Endothelial cell of umbilical vein (primary cell): ENCODE measurements at regions not wholly inside any gene's neighbourhood (a gene's known extent, or its start where the extent isn't known, plus 50 kb on each side); places are given as distances from the start of the nearest gene placed in this dataset.
A peak's percentile ranks its signal among the peaks of the same experiment; 100 is the strongest.

Source experiments
- BruUV-seq: library from RNA; stranded (reverse); fragments of 400-500 nt; replicated peaks from 2 replicates; lab custom pipeline; 2021; lab: Mats Ljungman, UMichigan
- CTCF ChIA-PET: fragments of 300-600, 350-600 bp; sonication (Branson Sonifier 250); formaldehyde crosslinking; loops from one replicate; lab custom pipeline; 2021; ENCODE audit warnings: antibody characterized with exemption, inconsistent platforms; lab: Charles Lee
- POLR2A ChIA-PET: fragments of 300-600, 350-600 bp; sonication (Branson Sonifier 250); formaldehyde crosslinking; loops from one replicate; lab custom pipeline; 2021; ENCODE audit warnings: antibody characterized with exemption, inconsistent platforms; lab: Charles Lee
- DNase-seq: peaks from one replicate; pipeline ENCODE4 v3.0.0-alpha.2; 2011; ENCODE audit warnings: low read depth, low spot score
- FAIRE-seq: peaks from 2 replicates; lab custom pipeline; 2011; peaks lifted over from hg19 to GRCh38; lab: Jason Lieb, UNC
- H2AFZ ChIP-seq: 2 replicates; pipeline ENCODE4 v1.6.0; 2012; ENCODE audit warnings: low read depth, low read length, control low read depth, inconsistent platforms
- H3K27ac ChIP-seq: 2 replicates; pipeline ENCODE4 v1.5.1; 2011; ENCODE audit warnings: low read depth, mild to moderate bottlenecking, control low read depth, low read length, moderate library complexity; ENCODE audit not compliant: insufficient read depth
- H3K27me3 ChIP-seq, 2 experiments: 2 replicates each; pipeline versions ENCODE4 v1.6.0 to v1.6.1; 2011; ENCODE audit warnings: low read length in 2 of 2, mixed read lengths in 1 of 2; ENCODE audit not compliant: control insufficient read depth in 2 of 2, insufficient read depth in 2 of 2
- H3K36me3 ChIP-seq, 2 experiments: 2 replicates in 1 of 2; 3 replicates in 1 of 2; pipeline ENCODE4 v1.5.1; 2011; ENCODE audit warnings: low read length in 2 of 2, mild to moderate bottlenecking in 1 of 2, moderate library complexity in 1 of 2; ENCODE audit not compliant: control insufficient read depth in 2 of 2, insufficient read depth in 2 of 2; ENCODE audit errors: extremely low read depth in 1 of 2
- H3K4me1 ChIP-seq: 3 replicates; pipeline ENCODE4 v1.5.1; 2011; ENCODE audit warnings: mild to moderate bottlenecking, low read length; ENCODE audit not compliant: control insufficient read depth, insufficient read depth; ENCODE audit errors: extremely low read depth
- H3K4me2 ChIP-seq: 2 replicates; pipeline ENCODE4 v1.6.1; 2011; ENCODE audit warnings: low read length, control low read depth, mixed read lengths; ENCODE audit not compliant: insufficient read depth
- H3K4me3 ChIP-seq, 3 experiments: fragments of 200-600 bp in 1 of 3; sonication (generic), shearing (Covaris generic) in 1 of 3; replicated peaks in 1 of 3; 2 replicates each; pipeline ENCODE4 v1.5.1; 2011 to 2016; ENCODE audit warnings: control low read depth in 3 of 3, low read length in 3 of 3, mild to moderate bottlenecking in 2 of 3, inconsistent platforms in 1 of 3, low read depth in 1 of 3, moderate library complexity in 1 of 3; ENCODE audit not compliant: insufficient read depth in 1 of 3
- H3K79me2 ChIP-seq: 2 replicates; pipeline ENCODE4 v1.6.0; 2012; ENCODE audit warnings: low read length, inconsistent platforms; ENCODE audit not compliant: control insufficient read depth, insufficient read depth
- H3K9ac ChIP-seq: replicated peaks from 2 replicates; pipeline ENCODE3; 2011; ENCODE audit warnings: low read length, control low read depth; ENCODE audit not compliant: insufficient read depth; ENCODE audit errors: extremely low read depth
- H3K9me1 ChIP-seq: replicated peaks from 3 replicates; pipeline ENCODE4 v1.6.0; 2011; ENCODE audit warnings: mild to moderate bottlenecking, low read length; ENCODE audit not compliant: control insufficient read depth, insufficient read depth; ENCODE audit errors: extremely low read depth
- H3K9me3 ChIP-seq: replicated peaks from 2 replicates; pipeline ENCODE4 v1.5.1; 2012; ENCODE audit warnings: low read length, inconsistent platforms; ENCODE audit not compliant: control insufficient read depth, insufficient read depth
- H4K20me1 ChIP-seq: replicated peaks from 2 replicates; pipeline ENCODE3; 2011; ENCODE audit warnings: mild to moderate bottlenecking, low read length; ENCODE audit not compliant: control insufficient read depth, insufficient read depth; ENCODE audit errors: extremely low read depth
- CTCF ChIP-seq, 2 donors: IDR thresholded peaks; 1 replicate in 1 of 2; 2 replicates in 1 of 2; pipeline ENCODE4 v1.5.1; 2011; ENCODE audit warnings: low read length in 2 of 2, mild to moderate bottlenecking in 2 of 2, moderate library complexity in 2 of 2, control low read depth in 1 of 2, inconsistent platforms in 1 of 2, low read depth in 1 of 2; ENCODE audit not compliant: insufficient read depth in 1 of 2; ENCODE audit errors: extremely low read depth in 1 of 2
- EZH2 ChIP-seq: IDR thresholded peaks from 2 replicates; pipeline ENCODE4 v1.6.1; 2012; ENCODE audit warnings: borderline replicate concordance, low read depth, mild to moderate bottlenecking, moderate library complexity, low read length, inconsistent platforms; ENCODE audit not compliant: severe bottlenecking
- FOS ChIP-seq: IDR thresholded peaks from 2 replicates; pipeline ENCODE4 v1.6.1; 2011; ENCODE audit warnings: mild to moderate bottlenecking, low read length, moderate library complexity, borderline replicate concordance; ENCODE audit not compliant: insufficient read depth
- JUN ChIP-seq: IDR thresholded peaks from 2 replicates; pipeline ENCODE4 v1.6.1; 2011; ENCODE audit warnings: borderline replicate concordance, low read depth; ENCODE audit not compliant: insufficient read length, insufficient read depth
- POLR2A ChIP-seq: IDR thresholded peaks from 2 replicates; pipeline ENCODE4 v1.6.1; 2012; ENCODE audit warnings: low read depth, mild to moderate bottlenecking, control low read depth, low read length
- dilution Hi-C: fragments of 300-500 bp; cut with MboI; formaldehyde crosslinking; loops from one replicate; pipeline ENCODE4 v1.15.0; 2019; ENCODE audit warnings: low sequenced_read_pairs; ENCODE audit not compliant: extremely low pct_ligation_motif_present
- intact Hi-C: fragments of 100-400 bp; cut with micrococcal nuclease; formaldehyde crosslinking; loops from one replicate; pipeline ENCODE4 v1.10.0; 2022

- Histone ChIP-seq H3K9me3 (no peaks in the 10 kb centered on the region), H3K4me2 (no peak overlapping the region), H3K27me3 (no peaks in the 10 kb centered on the region), H3K36me3 (no peaks in the 10 kb centered on the region), H4K20me1 (no peaks in the 10 kb centered on the region), H3K79me2 (no peaks in the 10 kb centered on the region), H3K9ac (no peak overlapping the region), H3K4me3 (no peak overlapping the region), H3K27ac (no peak overlapping the region), H2AFZ (no peak overlapping the region), H3K4me1 (no peaks in the 10 kb centered on the region), H3K9me1 (no peaks in the 10 kb centered on the region)
- no peak for TF ChIP-seq EZH2
- no peak for TF ChIP-seq JUN
- dilution Hi-C loops (no loop called here), intact Hi-C loops (loop anchor here (1.0 kb wide), 1 partner anchor 35 kb away; no protein-coding TSS in a partner anchor)
- FAIRE-seq (no peak), DNase-seq (no peak)
- ChIA-PET POLR2A (no interaction called here), CTCF (interaction anchor here (0.7 to 1.0 kb wide), 2 partner anchors 9 to 66 kb away, joined by 3 read pairs; no protein-coding TSS in a partner anchor)
- no TSS peak for BruUV-seq
These were observed 352.5 kb upstream of the DCBLD2 start for GRCh38 chr3:99253963-99254355.

- BruUV-seq, result no TSS peak
- intact Hi-C loops (no loop called here), dilution Hi-C loops (no loop called here)
- CTCF ChIA-PET, result no interaction called here
- Histone ChIP-seq H3K79me2 (no peaks in the 10 kb centered on the region), H2AFZ (no peak overlapping the region), H3K9ac (no peak overlapping the region), H3K9me1 (no peaks in the 10 kb centered on the region), H3K36me3 (no peaks in the 10 kb centered on the region), H4K20me1 (no peaks in the 10 kb centered on the region), H3K27ac (no peak overlapping the region), H3K4me2 (no peak overlapping the region), H3K9me3 (no peaks in the 10 kb centered on the region), H3K4me1 (peaks cover 20% of the 10 kb centered on the region), H3K27me3 (no peaks in the 10 kb centered on the region), H3K4me3 (no peak overlapping the region)
- TF ChIP-seq FOS (no peak), CTCF (IDR thresholded peaks at IDR 0.05; ENCODE audit: extremely low read depth in 1 of 2, insufficient read depth in 1 of 2, low read depth in 1 of 2, low read length in 2 of 2) (no peak), POLR2A (no peak)
- POLR2A ChIA-PET, result no interaction called here
- DNase-seq (peak; percentile 26), FAIRE-seq (no peak)
These were observed 349.4 kb upstream of the DCBLD2 start for GRCh38 chr3:99250821-99251355.
